HFFc6 (cell line): ENCODE measurements at regions not wholly inside any gene's neighbourhood (a gene's known extent, or its start where the extent isn't known, plus 50 kb on each side); places are given as distances from the start of the nearest gene placed in this dataset.

Experiments used
- DNase-seq: peaks from one replicate; pipeline ENCODE4 v3.0.0-alpha.2; 2018
- H3K27ac Mint-ChIP-seq: 2 replicates; pipeline ENCODE4 v1.8.0; 2020; ENCODE audit warnings: mild to moderate bottlenecking, mixed read lengths
- H3K27me3 Mint-ChIP-seq: 2 replicates; pipeline ENCODE4 v1.8.0; 2021; ENCODE audit warnings: mild to moderate bottlenecking, moderate library complexity, mixed read lengths; ENCODE audit not compliant: insufficient read depth
- H3K36me3 Mint-ChIP-seq: 2 replicates; pipeline ENCODE4 v1.8.0; 2021; ENCODE audit warnings: low read depth, mixed read lengths
- H3K4me1 Mint-ChIP-seq: 2 replicates; pipeline ENCODE4 v1.8.0; 2020; ENCODE audit warnings: low read depth, mixed read lengths
- H3K4me3 Mint-ChIP-seq: 2 replicates; pipeline ENCODE4 v1.8.0; 2020; ENCODE audit warnings: mild to moderate bottlenecking, moderate library complexity, mixed read lengths
- H3K9me3 Mint-ChIP-seq: 2 replicates; pipeline ENCODE4 v1.8.0; 2020; ENCODE audit warnings: mild to moderate bottlenecking, mixed read lengths
- CTCF ChIP-seq: fragments of 200-600 bp; sonication (generic); IDR thresholded peaks from 2 replicates; pipeline ENCODE4 v1.5.0; 2021; ENCODE audit warnings: antibody characterized with exemption, mild to moderate bottlenecking

- Mint-ChIP-seq H3K4me1 (no peaks in the 10 kb centered on the region), H3K9me3 (peaks cover 59% of the 10 kb centered on the region), H3K27ac (no peak overlapping the region), H3K4me3 (no peak overlapping the region), H3K27me3 (no peaks in the 10 kb centered on the region), H3K36me3 (no peaks in the 10 kb centered on the region; the same call in 1 of the 2 replicates)
- no peak for DNase-seq
- no peak for TF ChIP-seq CTCF
These were observed 120.7 kb downstream of the TTLL2 start for GRCh38 chr6:167445568-167445967.

- no peak overlapping the region for H3K27ac Mint-ChIP-seq
- H3K4me1 Mint-ChIP-seq = no peaks in the 10 kb centered on the region
- peaks cover 59% of the 10 kb centered on the region for H3K9me3 Mint-ChIP-seq
- no peaks in the 10 kb centered on the region; the same call in 1 of the 2 replicates for H3K36me3 Mint-ChIP-seq
- H3K4me3 Mint-ChIP-seq = no peak overlapping the region
- no peak for TF ChIP-seq CTCF
- no peak for DNase-seq
- no peaks in the 10 kb centered on the region for H3K27me3 Mint-ChIP-seq
These were observed 121.2 kb downstream of the TTLL2 start for GRCh38 chr6:167446046-167446445.

- Mint-ChIP-seq H3K4me3 (no peak overlapping the region), H3K27ac (no peak overlapping the region)
These were observed 122.1 kb downstream of the TTLL2 start for GRCh38 chr6:167446971-167447370.

GRCh38 chr6:167448378-167448777 lies 123.5 kb downstream of the TTLL2 start:
- no peak for TF ChIP-seq CTCF
- Mint-ChIP-seq H3K9me3 (peaks cover 58% of the 10 kb centered on the region), H3K36me3 (no peaks in the 10 kb centered on the region), H3K4me3 (no peak overlapping the region), H3K27me3 (no peaks in the 10 kb centered on the region), H3K4me1 (no peaks in the 10 kb centered on the region), H3K27ac (no peak overlapping the region)
- no peak for DNase-seq

More at GRCh38 chr6:167446971-167447370, 122.1 kb downstream of the TTLL2 start:
- H3K9me3 Mint-ChIP-seq = peaks cover 65% of the 10 kb centered on the region
- no peaks in the 10 kb centered on the region for H3K4me1 Mint-ChIP-seq
- H3K27me3 Mint-ChIP-seq = no peaks in the 10 kb centered on the region
- no peak for TF ChIP-seq CTCF
- DNase-seq = no peak
- H3K36me3 Mint-ChIP-seq = no peaks in the 10 kb centered on the region; the same call in 1 of the 2 replicates

- Mint-ChIP-seq H3K9me3 (peaks cover 50% of the 10 kb centered on the region), H3K36me3 (no peaks in the 10 kb centered on the region), H3K4me1 (no peaks in the 10 kb centered on the region), H3K4me3 (no peak overlapping the region), H3K27me3 (no peaks in the 10 kb centered on the region), H3K27ac (no peak overlapping the region)
- DNase-seq = no peak
- TF ChIP-seq CTCF = no peak
These were observed 124.4 kb downstream of the TTLL2 start for GRCh38 chr6:167449094-167449861.
